ENCODE measurements at regions not wholly inside any gene's neighbourhood (a gene's known extent, or its start where the extent isn't known, plus 50 kb on each side); places are given as distances from the start of the nearest gene placed in this dataset.

- WGBS (ENCODE audit: insufficient coverage): 100% methylated on average over 4 of the region's 6 CpGs
- Mint-ChIP-seq H3K4me1 (no peaks in the 10 kb centered on the region), H3K4me3 (no peak overlapping the region), H3K9me3 (peaks cover 0 to 5% (median 2%) of the 10 kb centered on the region in 7 donors), H3K27me3 (ENCODE audit: low read depth in 3 of 3) (peaks cover 2 to 10% (median 4%) of the 10 kb centered on the region in 3 donors), H3K27ac (no peak overlapping the region), H3K36me3 (no peaks in the 10 kb centered on the region)
- no peak overlapping the region for H3K9ac ChIP-seq (ENCODE audit: insufficient read depth, low read length, poor library complexity, severe bottlenecking)
- H3K9me3 ChIP-seq (replicated peaks in 1 of 2; ENCODE audit: control insufficient read depth in 1 of 2, insufficient read depth in 1 of 2, low read length in 2 of 2): peaks cover 0 to 12% of the 10 kb centered on the region in 2 donors
- H3K27me3 ChIP-seq (ENCODE audit: control insufficient read depth in 2 of 2, insufficient read depth in 2 of 2, low read length in 2 of 2): no peaks in the 10 kb centered on the region
- no peaks in the 10 kb centered on the region for H4K20me1 ChIP-seq (ENCODE audit: insufficient read depth, low read length)
- H2AFZ ChIP-seq (ENCODE audit: insufficient read depth, low read depth, low read length, poor library complexity, severe bottlenecking): no peak overlapping the region
- no peak overlapping the region for H3K4me2 ChIP-seq (replicated peaks; ENCODE audit: extremely low read depth, low read length, poor library complexity, severe bottlenecking)
- no peaks in the 10 kb centered on the region for H3K79me2 ChIP-seq (ENCODE audit: insufficient read depth, low read length)
- no peak for DNase-seq
- intact Hi-C loops (cut with micrococcal nuclease): no loop called here
- H3K4me3 ChIP-seq (replicated peaks in 1 of 3; ENCODE audit: low read depth in 2 of 3, low read length in 3 of 3): no peak overlapping the region
- H3K27ac ChIP-seq (ENCODE audit: low read depth in 1 of 2, low read length in 2 of 2): no peak overlapping the region
- H3K36me3 ChIP-seq (replicated peaks in 1 of 2; ENCODE audit: control insufficient read depth in 1 of 2, insufficient read depth in 2 of 2, low read length in 2 of 2): no peaks in the 10 kb centered on the region
- TF ChIP-seq CTCF (IDR thresholded peaks at IDR 0.05): no peak
- no peaks in the 10 kb centered on the region for H3K4me1 ChIP-seq (ENCODE audit: control insufficient read depth in 1 of 2, insufficient read depth in 2 of 2, low read length in 2 of 2)
Observed at GRCh38 chr16:86104537-86105048, 205.6 kb downstream of the IRF8 start.

- DNase-seq: no peak
- intact Hi-C loops (cut with micrococcal nuclease): no loop called here
Observed at GRCh38 chr16:86107215-86107825, 208.4 kb downstream of the IRF8 start.

More at GRCh38 chr16:86107215-86107825, 208.4 kb downstream of the IRF8 start:
- no peaks in the 10 kb centered on the region for H3K36me3 ChIP-seq (replicated peaks in 1 of 2; ENCODE audit: control insufficient read depth in 1 of 2, insufficient read depth in 2 of 2, low read length in 2 of 2)
- H3K27me3 ChIP-seq (ENCODE audit: control insufficient read depth in 2 of 2, insufficient read depth in 2 of 2, low read length in 2 of 2): no peaks in the 10 kb centered on the region
- Mint-ChIP-seq H3K4me1 (no peaks in the 10 kb centered on the region), H3K36me3 (no peaks in the 10 kb centered on the region), H3K4me3 (no peak overlapping the region), H3K27ac (no peak overlapping the region), H3K27me3 (ENCODE audit: low read depth in 3 of 3) (peaks cover 3 to 8% (median 4%) of the 10 kb centered on the region in 3 donors), H3K9me3 (peaks cover 0 to 7% (median 5%) of the 10 kb centered on the region in 7 donors)
- H3K9me3 ChIP-seq (replicated peaks in 1 of 2; ENCODE audit: control insufficient read depth in 1 of 2, insufficient read depth in 1 of 2, low read length in 2 of 2): peaks cover 0 to 12% of the 10 kb centered on the region in 2 donors
- H3K79me2 ChIP-seq (ENCODE audit: insufficient read depth, low read length): no peaks in the 10 kb centered on the region
- no peaks in the 10 kb centered on the region for H3K4me1 ChIP-seq (ENCODE audit: control insufficient read depth in 1 of 2, insufficient read depth in 2 of 2, low read length in 2 of 2)
- TF ChIP-seq CTCF (IDR thresholded peaks at IDR 0.05): no peak
- H3K4me3 ChIP-seq (replicated peaks in 1 of 3; ENCODE audit: low read depth in 2 of 3, low read length in 3 of 3): no peak overlapping the region
- no peak overlapping the region for H3K9ac ChIP-seq (ENCODE audit: insufficient read depth, low read length, poor library complexity, severe bottlenecking)
- no peak overlapping the region for H3K27ac ChIP-seq (ENCODE audit: low read depth in 1 of 2, low read length in 2 of 2)
- no peak overlapping the region for H3K4me2 ChIP-seq (replicated peaks; ENCODE audit: extremely low read depth, low read length, poor library complexity, severe bottlenecking)
- whole genome bisulfite sequencing (ENCODE audit: insufficient coverage): 85% methylated on average over 15 of the region's 19 CpGs
- no peaks in the 10 kb centered on the region for H4K20me1 ChIP-seq (ENCODE audit: insufficient read depth, low read length)
- no peak overlapping the region for H2AFZ ChIP-seq (ENCODE audit: insufficient read depth, low read depth, low read length, poor library complexity, severe bottlenecking)
